Neural cell (in vitro differentiated cells): ENCODE measurements at regions not wholly inside any gene's neighbourhood (a gene's known extent, or its start where the extent isn't known, plus 50 kb on each side); places are given as distances from the start of the nearest gene placed in this dataset.

ENCODE experiments used
- H2AFZ ChIP-seq: fragments of 200-600, 300-800 bp; sonication (generic), shearing (Covaris generic); 2 replicates; pipeline ENCODE4 v1.6.0; 2014; ENCODE audit warnings: low read depth, mild to moderate bottlenecking, antibody characterized with exemption, low read length, moderate library complexity
- H3F3A ChIP-seq: fragments of 200-600 bp; shearing (Covaris generic); 2 replicates; pipeline ENCODE4 v1.6.1; 2016; ENCODE audit warnings: mild to moderate bottlenecking, moderate library complexity, mixed read lengths, antibody characterized with exemption, low read length; ENCODE audit not compliant: insufficient read depth, poor library complexity, severe bottlenecking
- H3K27ac ChIP-seq: fragments of 200-600, 300-800 bp; sonication (generic), shearing (Covaris generic); 2 replicates; pipeline ENCODE4 v1.5.1; 2014; ENCODE audit warnings: mild to moderate bottlenecking, low read length, moderate library complexity
- H3K27me3 ChIP-seq: fragments of 300-800, 200-600 bp; sonication (generic), shearing (Covaris generic); 2 replicates; pipeline ENCODE4 v1.6.0; 2014; ENCODE audit warnings: mild to moderate bottlenecking, low read depth, low read length, moderate library complexity; ENCODE audit not compliant: insufficient read depth
- H3K36me3 ChIP-seq: fragments of 300-800, 200-600 bp; sonication (generic), shearing (Covaris generic); 2 replicates; pipeline ENCODE4 v1.5.1; 2014; ENCODE audit warnings: mild to moderate bottlenecking, antibody characterized with exemption, low read length, moderate library complexity; ENCODE audit not compliant: insufficient read depth
- H3K4me2 ChIP-seq: fragments of 300-800, 200-600 bp; sonication (generic), shearing (Covaris generic); 2 replicates; pipeline ENCODE4 v1.6.0; 2014; ENCODE audit warnings: mild to moderate bottlenecking, low read length
- H3K4me3 ChIP-seq: fragments of 300-800, 200-600 bp; sonication (generic), shearing (Covaris generic); 2 replicates; pipeline ENCODE4 v1.5.1; 2014; ENCODE audit warnings: mild to moderate bottlenecking, low read length, moderate library complexity
- H3K79me2 ChIP-seq: fragments of 200-600 bp; shearing (Covaris generic); replicated peaks from 2 replicates; pipeline ENCODE4 v1.6.0; 2014; ENCODE audit warnings: mild to moderate bottlenecking, low read length, moderate library complexity; ENCODE audit not compliant: insufficient read depth
- H3K9ac ChIP-seq: fragments of 300-800, 200-600 bp; sonication (generic), shearing (Covaris generic); 2 replicates; pipeline ENCODE4 v1.6.1; 2016; ENCODE audit warnings: mild to moderate bottlenecking, low read length, mixed read lengths
- H3K9me2 ChIP-seq: fragments of 200-600 bp; shearing (Covaris generic); 2 replicates; pipeline ENCODE4 v1.6.1; 2016; ENCODE audit warnings: mild to moderate bottlenecking, low read length, mixed read lengths; ENCODE audit not compliant: insufficient read depth
- H3K9me3 ChIP-seq: fragments of 200-600, 300-800 bp; sonication (generic), shearing (Covaris generic); 2 replicates; pipeline ENCODE4 v1.6.1; 2016; ENCODE audit warnings: mild to moderate bottlenecking, mixed run types, low read length, moderate library complexity, mixed read lengths
- H4K20me1 ChIP-seq: fragments of 200-600 bp; shearing (Covaris generic); 2 replicates; pipeline ENCODE4 v1.6.1; 2016; ENCODE audit warnings: mild to moderate bottlenecking, mixed run types; ENCODE audit not compliant: insufficient read depth
- CTCF ChIP-seq: fragments of 450-650 bp; IDR thresholded peaks from 2 replicates; pipeline ENCODE4 v1.5.1; 2014; ENCODE audit warnings: antibody characterized with exemption, mild to moderate bottlenecking, moderate library complexity; ENCODE audit not compliant: poor library complexity, severe bottlenecking
- EP300 ChIP-seq: fragments of 450-650 bp; conservative IDR thresholded peaks from 2 replicates; pipeline ENCODE4 v1.6.1; 2014; ENCODE audit warnings: antibody characterized with exemption, mild to moderate bottlenecking, moderate library complexity; ENCODE audit not compliant: poor library complexity, severe bottlenecking
- EZH2 ChIP-seq: fragments of 200-600, 300-800 bp; shearing (Covaris generic), sonication (generic); IDR thresholded peaks from 2 replicates; pipeline ENCODE4 v1.6.1; 2014; ENCODE audit warnings: antibody characterized with exemption, low read length, borderline replicate concordance, mild to moderate bottlenecking; ENCODE audit not compliant: insufficient read depth, poor library complexity, severe bottlenecking
- MXI1 ChIP-seq: fragments of 450-650 bp; conservative IDR thresholded peaks from 2 replicates; pipeline ENCODE4 v1.6.1; 2014; ENCODE audit warnings: antibody characterized with exemption, mild to moderate bottlenecking; ENCODE audit not compliant: poor library complexity, severe bottlenecking
- POLR2AphosphoS5 ChIP-seq: IDR thresholded peaks from 2 replicates; pipeline ENCODE4 v1.6.1; 2012
- RAD21 ChIP-seq: fragments of 450-650 bp; conservative IDR thresholded peaks from 2 replicates; pipeline ENCODE4 v1.6.1; 2014; ENCODE audit warnings: antibody characterized with exemption, mild to moderate bottlenecking, moderate library complexity
- SMC3 ChIP-seq: fragments of 450-650 bp; conservative IDR thresholded peaks from 2 replicates; pipeline ENCODE4 v1.6.1; 2014; ENCODE audit warnings: antibody characterized with exemption, mild to moderate bottlenecking, moderate library complexity; ENCODE audit not compliant: poor library complexity
- TAF1 ChIP-seq: IDR thresholded peaks from 2 replicates; pipeline ENCODE4 v1.6.1; 2012; ENCODE audit warnings: low read depth
- TF ChIP-seq, protein P1 (sequence below): IDR thresholded peaks from 2 replicates; pipeline ENCODE4 v1.6.1; 2012; ENCODE audit warnings: borderline replicate concordance

DNA sequence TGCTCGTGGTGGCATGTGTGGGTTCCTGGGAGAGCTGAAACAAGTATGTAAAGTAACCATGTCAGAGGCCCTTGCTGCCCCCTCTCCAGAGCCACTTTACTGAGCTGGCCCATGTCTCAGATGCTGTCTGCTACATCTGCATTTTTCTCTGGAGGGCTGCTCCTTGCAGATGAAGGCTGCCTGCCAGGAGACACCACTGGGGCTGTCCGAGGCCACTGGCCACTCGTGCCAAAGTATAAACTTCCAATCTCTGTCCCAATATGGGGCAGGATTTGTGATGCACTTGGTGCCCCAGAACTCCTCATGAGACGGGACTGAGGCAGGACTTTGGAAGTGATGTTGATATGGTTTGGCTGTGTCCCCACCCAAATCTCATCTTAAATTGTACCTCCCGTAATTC lies 478.4 kb upstream of the B3GAT1 start:
- Histone ChIP-seq H3K4me2 (no peak overlapping the region), H4K20me1 (no peaks in the 10 kb centered on the region), H3K9me3 (no peaks in the 10 kb centered on the region), H3K79me2 (no peaks in the 10 kb centered on the region), H3K9me2 (no peaks in the 10 kb centered on the region), H3K27ac (no peak overlapping the region), H2AFZ (no peak overlapping the region), H3F3A (no peaks in the 10 kb centered on the region), H3K9ac (no peak overlapping the region), H3K4me3 (no peak overlapping the region), H3K36me3 (no peaks in the 10 kb centered on the region), H3K27me3 (no peaks in the 10 kb centered on the region)
- TF ChIP-seq SMC3 (no peak), TAF1 (no peak), POLR2AphosphoS5 (no peak), EZH2 (no peak), EP300 (no peak)
- TF ChIP-seq, protein P1, sequence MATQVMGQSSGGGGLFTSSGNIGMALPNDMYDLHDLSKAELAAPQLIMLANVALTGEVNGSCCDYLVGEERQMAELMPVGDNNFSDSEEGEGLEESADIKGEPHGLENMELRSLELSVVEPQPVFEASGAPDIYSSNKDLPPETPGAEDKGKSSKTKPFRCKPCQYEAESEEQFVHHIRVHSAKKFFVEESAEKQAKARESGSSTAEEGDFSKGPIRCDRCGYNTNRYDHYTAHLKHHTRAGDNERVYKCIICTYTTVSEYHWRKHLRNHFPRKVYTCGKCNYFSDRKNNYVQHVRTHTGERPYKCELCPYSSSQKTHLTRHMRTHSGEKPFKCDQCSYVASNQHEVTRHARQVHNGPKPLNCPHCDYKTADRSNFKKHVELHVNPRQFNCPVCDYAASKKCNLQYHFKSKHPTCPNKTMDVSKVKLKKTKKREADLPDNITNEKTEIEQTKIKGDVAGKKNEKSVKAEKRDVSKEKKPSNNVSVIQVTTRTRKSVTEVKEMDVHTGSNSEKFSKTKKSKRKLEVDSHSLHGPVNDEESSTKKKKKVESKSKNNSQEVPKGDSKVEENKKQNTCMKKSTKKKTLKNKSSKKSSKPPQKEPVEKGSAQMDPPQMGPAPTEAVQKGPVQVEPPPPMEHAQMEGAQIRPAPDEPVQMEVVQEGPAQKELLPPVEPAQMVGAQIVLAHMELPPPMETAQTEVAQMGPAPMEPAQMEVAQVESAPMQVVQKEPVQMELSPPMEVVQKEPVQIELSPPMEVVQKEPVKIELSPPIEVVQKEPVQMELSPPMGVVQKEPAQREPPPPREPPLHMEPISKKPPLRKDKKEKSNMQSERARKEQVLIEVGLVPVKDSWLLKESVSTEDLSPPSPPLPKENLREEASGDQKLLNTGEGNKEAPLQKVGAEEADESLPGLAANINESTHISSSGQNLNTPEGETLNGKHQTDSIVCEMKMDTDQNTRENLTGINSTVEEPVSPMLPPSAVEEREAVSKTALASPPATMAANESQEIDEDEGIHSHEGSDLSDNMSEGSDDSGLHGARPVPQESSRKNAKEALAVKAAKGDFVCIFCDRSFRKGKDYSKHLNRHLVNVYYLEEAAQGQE, result no peak

GRCh38 chr11:134889832-134890231 lies 477.8 kb upstream of the B3GAT1 start:
- Histone ChIP-seq H3K4me2 (no peak overlapping the region), H3K79me2 (no peaks in the 10 kb centered on the region), H3K9me3 (no peaks in the 10 kb centered on the region), H3K27ac (no peak overlapping the region), H3K9me2 (no peaks in the 10 kb centered on the region), H3K9ac (no peak overlapping the region), H2AFZ (no peak overlapping the region), H4K20me1 (no peaks in the 10 kb centered on the region), H3K36me3 (no peaks in the 10 kb centered on the region), H3K27me3 (no peaks in the 10 kb centered on the region), H3K4me3 (no peak overlapping the region), H3F3A (no peaks in the 10 kb centered on the region)
- TF ChIP-seq EP300 (no peak), TAF1 (no peak), POLR2AphosphoS5 (no peak), SMC3 (no peak), CTCF (no peak), EZH2 (no peak), MXI1 (no peak), RAD21 (no peak)
- TF ChIP-seq, protein P1, result no peak
